ENCODE measurements at regions not wholly inside any gene's neighbourhood (a gene's known extent, or its start where the extent isn't known, plus 50 kb on each side); places are given as distances from the start of the nearest gene placed in this dataset.

DNA sequence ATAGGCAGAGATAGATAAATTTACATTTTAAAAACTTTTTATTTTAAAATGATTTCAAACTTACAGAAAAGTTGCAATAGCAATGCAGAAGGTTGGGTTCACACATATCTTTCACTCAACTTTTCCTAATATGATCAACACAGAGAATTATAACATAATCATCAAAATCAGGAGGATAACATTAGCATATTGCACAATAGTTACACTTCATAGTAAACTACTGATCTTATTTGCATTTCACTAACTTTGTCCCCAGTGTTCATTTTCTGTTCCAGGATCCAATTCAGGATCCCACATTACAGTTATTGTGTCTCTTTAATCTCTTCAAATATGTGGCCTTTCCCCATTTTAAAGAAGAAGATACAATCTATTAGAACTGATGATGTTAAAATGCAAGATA lies 115.4 kb upstream of the ETV6 start:
- Histone ChIP-seq H3K27me3 (no peaks in the 10 kb centered on the region), H3K36me3 (no peaks in the 10 kb centered on the region), H3K27ac (no peak overlapping the region), H3K4me1 (no peaks in the 10 kb centered on the region), H3K4me3 (no peak overlapping the region), H3K9me3 (no peaks in the 10 kb centered on the region)
- TF ChIP-seq POLR2A (IDR thresholded peaks at IDR 0.05) = no peak
- TF ChIP-seq CTCF (IDR thresholded peaks at IDR 0.05) = no peak
- no peak for TF ChIP-seq EP300 (IDR thresholded peaks at IDR 0.05)
- TF ChIP-seq POLR2AphosphoS5 (IDR thresholded peaks at IDR 0.05) = no peak
- ATAC-seq (ENCODE audit: low FRiP score in 2 of 2) (no peak), DNase-seq (no peak)

DNA sequence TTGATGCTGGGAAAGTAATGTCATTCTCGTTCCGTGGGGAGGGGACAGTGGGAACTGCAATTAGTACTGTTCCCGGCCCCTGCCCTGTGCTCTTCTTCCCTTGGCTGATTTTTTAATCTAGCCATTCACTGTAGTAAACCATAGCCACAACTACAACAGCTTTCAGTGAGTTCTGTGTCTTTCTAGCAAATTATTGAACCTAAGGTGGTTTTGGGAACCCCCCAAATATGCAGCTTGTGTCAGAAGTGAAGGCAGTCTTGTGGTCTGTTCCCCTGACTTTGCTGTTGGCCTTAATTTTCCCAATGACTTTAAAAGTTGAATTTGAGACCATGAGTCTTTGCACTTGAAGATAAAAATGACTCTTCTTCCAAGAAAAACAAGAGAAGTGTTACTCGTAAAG lies 114.3 kb upstream of the ETV6 start:
- DNase-seq (no peak), ATAC-seq (ENCODE audit: low FRiP score in 2 of 2) (no peak)
- Histone ChIP-seq H3K4me3 (no peak overlapping the region), H3K36me3 (no peaks in the 10 kb centered on the region), H3K27me3 (no peaks in the 10 kb centered on the region), H3K27ac (no peak overlapping the region), H3K4me1 (no peaks in the 10 kb centered on the region), H3K9me3 (no peaks in the 10 kb centered on the region)
- 89 to 98% methylated on average over 4 of the region's 4 CpGs for WGBS, 2 donors
- no peak for TF ChIP-seq POLR2AphosphoS5 (IDR thresholded peaks at IDR 0.05)
- no peak for TF ChIP-seq POLR2A (IDR thresholded peaks at IDR 0.05)
- no peak for TF ChIP-seq EP300 (IDR thresholded peaks at IDR 0.05)
- TF ChIP-seq CTCF (IDR thresholded peaks at IDR 0.05) = no peak

- Histone ChIP-seq H3K4me1 (no peaks in the 10 kb centered on the region), H3K36me3 (no peaks in the 10 kb centered on the region), H3K4me3 (no peak overlapping the region), H3K9me3 (no peaks in the 10 kb centered on the region), H3K27me3 (no peaks in the 10 kb centered on the region), H3K27ac (no peak overlapping the region)
- no peak for DNase-seq
- TF ChIP-seq EP300 (IDR thresholded peaks at IDR 0.05) = no peak
- no peak for TF ChIP-seq CTCF (IDR thresholded peaks at IDR 0.05)
- ATAC-seq (ENCODE audit: low FRiP score in 2 of 2) = no peak
- WGBS, 2 donors = 86 to 94% methylated on average over 3 of the region's 3 CpGs
Observed at GRCh38 chr12:11539156-11539555, 110.3 kb upstream of the ETV6 start.

DNA sequence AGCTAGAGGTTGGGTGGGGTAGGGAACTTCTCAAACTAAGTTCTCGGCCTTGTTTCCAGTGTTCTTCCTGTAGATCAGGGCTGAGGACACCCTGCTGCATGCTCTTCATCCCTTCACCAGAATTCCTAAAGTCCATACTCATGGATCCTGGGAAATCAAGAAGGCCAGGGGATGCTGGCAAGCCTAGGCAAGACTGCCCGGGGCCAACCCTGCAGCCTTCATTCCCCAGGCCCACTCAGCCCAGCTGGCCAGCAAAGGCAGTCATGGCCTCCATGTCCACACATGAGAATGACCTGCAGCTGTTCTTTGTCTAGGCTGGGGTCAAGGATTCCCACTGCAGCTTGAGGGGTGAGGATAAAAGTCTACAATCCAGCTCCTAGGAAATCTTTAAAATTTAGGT lies 109.3 kb upstream of the ETV6 start:
- WGBS, 2 donors = 91 to 100% methylated on average over 2 of the region's 2 CpGs
- Histone ChIP-seq H3K4me1 (peaks cover 0 to 3% (median 0%) of the 10 kb centered on the region in 4 donors), H3K36me3 (no peaks in the 10 kb centered on the region), H3K27ac (no peak overlapping the region), H3K27me3 (no peaks in the 10 kb centered on the region), H3K9me3 (no peaks in the 10 kb centered on the region), H3K4me3 (no peak overlapping the region)
- ATAC-seq (ENCODE audit: low FRiP score in 2 of 2) (no peak), DNase-seq (no peak)
- no peak for TF ChIP-seq CTCF (IDR thresholded peaks at IDR 0.05)
- no peak for TF ChIP-seq EP300 (IDR thresholded peaks at IDR 0.05)
- TF ChIP-seq POLR2A (IDR thresholded peaks at IDR 0.05) = no peak
- TF ChIP-seq POLR2AphosphoS5 (IDR thresholded peaks at IDR 0.05) = no peak

DNA sequence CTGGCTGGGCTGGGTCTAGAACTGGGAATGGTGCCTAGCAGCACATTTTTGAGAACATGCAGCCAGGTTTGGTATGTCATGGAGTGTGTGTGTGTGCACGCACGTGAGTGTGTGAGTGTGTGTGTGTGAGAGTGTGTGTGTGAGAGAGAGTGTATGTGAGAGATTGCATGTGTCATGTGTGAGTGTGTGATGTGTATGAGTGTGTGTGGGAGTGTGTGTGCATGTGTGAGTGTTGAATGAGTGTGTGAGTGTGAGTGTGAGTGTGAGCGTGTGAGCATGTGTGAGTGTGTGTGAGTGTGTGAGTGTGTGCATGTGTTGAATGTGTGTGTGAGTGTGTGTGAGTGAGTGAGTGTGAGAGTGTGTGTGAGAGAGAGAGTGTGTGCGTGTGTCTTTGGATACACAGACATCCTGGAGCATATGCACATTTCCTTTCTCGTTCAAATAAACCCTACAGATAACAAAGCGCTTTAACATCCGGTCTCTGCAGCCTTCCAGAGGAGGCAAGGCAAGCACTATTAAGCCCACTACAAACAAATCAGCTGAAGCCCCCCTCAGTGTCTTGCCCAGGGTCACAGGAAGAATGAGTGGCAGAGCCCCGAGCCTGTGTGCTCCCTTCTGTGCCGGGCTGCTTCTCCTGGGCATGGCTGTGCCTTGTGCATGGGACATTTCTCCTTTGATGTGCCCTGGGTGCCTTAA lies 108.7 kb upstream of the ETV6 start:
- H3K4me1 ChIP-seq = peaks cover 0 to 9% (median 5%) of the 10 kb centered on the region in 4 donors
- no peaks in the 10 kb centered on the region for H3K27me3 ChIP-seq
- no peak overlapping the region for H3K4me3 ChIP-seq
- ATAC-seq (ENCODE audit: low FRiP score in 2 of 2) (no peak), DNase-seq (no peak)
- H3K9me3 ChIP-seq = no peaks in the 10 kb centered on the region
- WGBS, 2 donors = 49 to 50% methylated on average over 9 of the region's 9 CpGs
- H3K36me3 ChIP-seq = no peaks in the 10 kb centered on the region
- TF ChIP-seq EP300 (IDR thresholded peaks at IDR 0.05) (no peak), CTCF (IDR thresholded peaks at IDR 0.05) (no peak)
- no peak overlapping the region for H3K27ac ChIP-seq

Measured in upper lobe of left lung (tissue), 6 donors.